ENCODE measurements at regions not wholly inside any gene's neighbourhood (a gene's known extent, or its start where the extent isn't known, plus 50 kb on each side); places are given as distances from the start of the nearest gene placed in this dataset.

DNA sequence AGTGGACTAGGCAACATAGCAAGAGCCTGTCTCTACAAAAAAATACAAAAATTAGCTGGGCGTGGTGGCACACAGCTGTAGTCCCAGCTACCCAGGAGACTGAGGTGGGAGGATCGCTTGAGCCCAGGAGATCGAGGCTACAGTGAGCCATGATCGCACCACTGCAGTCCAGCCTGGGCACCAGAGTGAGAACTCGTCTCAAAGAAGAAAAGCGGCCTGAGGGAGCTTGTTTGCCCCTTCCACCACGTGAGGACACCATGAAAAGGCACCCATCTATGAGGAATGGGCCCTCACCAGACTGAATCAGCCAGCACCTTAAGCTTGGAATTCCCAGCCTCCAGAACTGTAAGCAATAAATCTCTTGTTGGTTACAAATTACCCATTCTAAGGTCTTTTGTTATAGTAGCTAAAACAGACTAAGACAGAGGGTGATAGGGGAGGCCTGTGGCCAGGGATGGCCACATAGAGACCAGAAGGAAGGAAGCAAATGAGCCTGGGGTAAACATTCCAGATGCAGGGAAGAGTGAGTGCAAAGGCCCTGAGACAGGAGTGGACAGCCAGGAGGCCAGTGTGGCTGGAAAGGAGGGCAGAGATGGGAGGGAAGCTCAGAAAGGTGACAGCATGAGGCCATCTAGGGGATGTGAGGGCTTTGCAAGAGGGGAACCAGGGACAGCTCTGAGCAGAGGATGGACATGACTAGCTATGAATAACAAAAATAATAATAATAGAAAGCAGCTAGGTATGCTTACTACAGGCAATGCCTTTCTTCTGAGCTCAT lies 120.1 kb downstream of the MATN1 start:
- Histone ChIP-seq H3K27me3 (no peaks in the 10 kb centered on the region), H3K4me3 (ENCODE audit: low read depth, low read length) (no peak overlapping the region), H3K36me3 (no peaks in the 10 kb centered on the region), H3K4me1 (no peaks in the 10 kb centered on the region), H3K9me3 (no peaks in the 10 kb centered on the region)
- no peak for DNase-seq
- no peak for TF ChIP-seq CTCF (IDR thresholded peaks at IDR 0.05; ENCODE audit: low read depth, low read length)

DNA sequence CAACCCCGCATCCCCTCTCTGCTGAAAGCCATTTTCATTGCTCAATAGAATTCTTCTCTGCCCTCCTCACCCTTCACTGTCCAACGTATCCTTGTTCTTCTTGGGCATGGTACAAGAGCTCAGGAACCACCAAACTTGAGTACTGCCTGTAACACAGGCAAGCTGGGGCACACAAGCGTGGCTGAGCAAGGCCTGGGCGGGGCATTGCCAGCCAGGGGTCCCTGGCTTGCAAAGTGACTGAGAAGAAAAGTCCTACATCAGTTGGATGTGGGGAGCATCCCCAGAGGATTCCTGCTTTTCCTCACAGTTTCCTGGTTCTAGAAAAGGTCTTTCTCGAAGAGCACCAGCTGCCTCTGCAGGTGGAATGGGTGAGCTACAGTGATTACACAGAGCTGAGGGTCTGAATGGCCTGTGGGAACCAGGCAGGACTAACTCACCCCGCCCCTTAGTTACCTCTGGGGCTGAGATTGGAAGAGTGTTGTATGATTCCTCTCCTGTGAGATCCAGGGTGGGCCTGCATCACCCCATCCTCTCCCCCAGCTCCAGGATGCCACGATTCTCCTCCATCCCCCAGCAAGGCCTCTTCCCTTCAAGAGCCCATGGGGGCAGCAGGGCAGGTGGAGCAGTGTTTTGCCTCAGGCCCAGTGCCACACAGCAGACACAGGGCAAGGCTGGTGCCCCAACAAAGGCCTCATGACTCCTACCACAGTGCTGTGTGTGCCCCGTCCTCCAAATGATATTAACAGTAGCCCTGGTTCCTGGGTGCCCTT lies 121.9 kb downstream of the MATN1 start:
- TF ChIP-seq CTCF (IDR thresholded peaks at IDR 0.05; ENCODE audit: low read depth, low read length), result no peak
- Histone ChIP-seq H3K27me3 (no peaks in the 10 kb centered on the region), H3K4me3 (ENCODE audit: low read depth, low read length) (no peak overlapping the region), H3K4me1 (no peaks in the 10 kb centered on the region), H3K36me3 (no peaks in the 10 kb centered on the region), H3K9me3 (no peaks in the 10 kb centered on the region)
- DNase-seq, result no peak

DNA sequence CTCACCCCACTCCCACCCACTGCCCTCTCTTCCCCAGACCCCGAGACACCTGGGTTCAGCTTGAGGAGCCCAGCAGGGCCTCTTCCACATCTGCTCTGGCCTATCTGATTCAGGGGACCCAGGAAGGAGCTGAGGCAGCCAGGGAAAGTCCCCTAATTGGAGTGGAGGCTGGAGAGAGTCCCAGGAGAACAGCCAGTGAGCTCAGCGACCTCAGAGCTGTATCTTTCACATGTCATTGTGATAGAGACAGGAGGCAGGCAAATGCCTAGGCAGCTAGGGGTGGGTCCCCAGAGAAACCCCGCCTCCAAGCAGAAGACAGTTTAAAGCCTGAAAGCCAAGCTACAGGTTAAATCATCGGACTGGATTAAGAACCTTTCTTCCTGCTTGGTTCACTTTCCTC lies 122.7 kb downstream of the MATN1 start:
- Histone ChIP-seq H3K9me3 (no peaks in the 10 kb centered on the region), H3K4me3 (ENCODE audit: low read depth, low read length) (no peak overlapping the region), H3K4me1 (no peaks in the 10 kb centered on the region), H3K27me3 (no peaks in the 10 kb centered on the region), H3K36me3 (no peaks in the 10 kb centered on the region)
- peak; percentile 22 for DNase-seq
- TF ChIP-seq CTCF (IDR thresholded peaks at IDR 0.05; ENCODE audit: low read depth, low read length), result no peak

DNA sequence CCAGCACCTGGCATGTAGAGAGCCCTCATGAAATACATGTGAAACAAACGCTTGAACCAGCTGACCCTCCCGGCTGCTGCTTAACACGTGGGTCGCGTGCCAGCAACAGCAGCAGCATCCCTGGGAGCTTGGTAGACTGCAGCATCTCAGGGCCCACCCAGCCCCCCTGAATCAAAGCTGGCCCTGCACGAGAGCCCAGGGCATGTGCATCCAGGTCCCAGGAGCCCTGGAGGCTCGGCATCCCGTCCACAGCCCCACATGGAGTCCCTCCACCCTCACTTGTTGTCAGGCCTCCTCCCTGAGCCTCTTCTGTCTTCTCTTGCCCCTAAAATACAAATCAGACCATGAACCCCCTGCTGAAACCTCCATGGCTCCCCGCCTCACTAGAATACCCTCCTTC lies 123.1 kb downstream of the MATN1 start:
- Histone ChIP-seq H3K4me3 (ENCODE audit: low read depth, low read length) (no peak overlapping the region), H3K4me1 (no peaks in the 10 kb centered on the region)

DNA sequence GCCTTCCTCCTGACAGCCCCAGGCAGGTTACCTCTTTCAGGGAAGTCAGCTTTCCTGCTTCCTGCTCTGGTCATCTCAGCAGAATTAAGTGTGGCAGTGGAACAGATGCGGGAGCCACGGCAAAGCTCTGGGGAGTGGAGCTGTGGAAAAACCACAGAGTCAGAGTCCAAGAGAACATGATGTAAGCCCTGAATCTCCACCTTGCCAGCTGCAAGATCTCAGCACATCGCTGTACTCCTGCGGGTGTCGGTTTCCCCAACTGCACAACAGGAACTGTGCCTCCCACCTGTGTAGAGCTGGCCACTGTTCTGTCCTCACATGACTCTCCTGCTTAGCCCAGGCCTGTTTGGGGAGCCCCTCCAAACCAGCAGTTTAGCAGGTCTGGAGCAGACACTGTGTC lies 123.7 kb downstream of the MATN1 start:
- DNase-seq, result no peak
- H3K27me3 ChIP-seq, result no peaks in the 10 kb centered on the region
- no peak for TF ChIP-seq CTCF (IDR thresholded peaks at IDR 0.05; ENCODE audit: low read depth, low read length)
- H3K4me3 ChIP-seq (ENCODE audit: low read depth, low read length), result no peak overlapping the region
- H3K9me3 ChIP-seq, result no peaks in the 10 kb centered on the region
- H3K4me1 ChIP-seq, result no peaks in the 10 kb centered on the region
- H3K36me3 ChIP-seq, result no peaks in the 10 kb centered on the region

More for the DNA sequence above, 123.1 kb downstream of the MATN1 start:
- DNase-seq, result no peak
- Histone ChIP-seq H3K36me3 (no peaks in the 10 kb centered on the region), H3K9me3 (no peaks in the 10 kb centered on the region), H3K27me3 (no peaks in the 10 kb centered on the region)
- TF ChIP-seq CTCF (IDR thresholded peaks at IDR 0.05; ENCODE audit: low read depth, low read length), result no peak

DNA sequence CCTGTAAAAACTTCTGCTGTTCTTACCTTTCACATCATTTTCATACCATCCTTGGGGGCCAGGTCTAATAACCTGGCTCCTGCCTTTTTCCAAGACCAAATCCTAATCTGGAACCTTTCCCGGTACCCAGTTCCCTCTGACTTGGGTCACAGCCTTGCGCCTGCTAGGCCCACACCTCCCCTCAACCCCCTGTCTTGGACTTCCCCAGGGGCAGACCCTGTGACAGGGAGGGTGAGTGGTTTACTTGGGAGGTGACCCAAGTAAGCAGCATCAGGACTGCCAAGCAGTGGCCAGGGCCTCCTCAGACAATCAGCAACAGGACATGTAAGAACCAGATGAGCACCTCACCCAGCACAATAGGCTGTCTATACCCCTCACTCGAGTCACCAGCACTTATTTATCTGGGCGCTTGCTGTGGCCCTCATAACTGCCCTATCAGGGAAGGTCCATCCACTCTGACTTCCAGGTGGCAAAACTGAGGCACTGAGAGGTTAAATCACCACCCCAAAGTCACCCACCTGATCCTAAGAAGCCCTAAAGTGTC lies 124.7 kb downstream of the MATN1 start:
- no peaks in the 10 kb centered on the region for H3K27me3 ChIP-seq
- no peak for DNase-seq
- H3K4me1 ChIP-seq, result no peaks in the 10 kb centered on the region
- H3K36me3 ChIP-seq, result no peaks in the 10 kb centered on the region
- no peak overlapping the region for H3K4me3 ChIP-seq (ENCODE audit: low read depth, low read length)
- no peaks in the 10 kb centered on the region for H3K9me3 ChIP-seq
- no peak for TF ChIP-seq CTCF (IDR thresholded peaks at IDR 0.05; ENCODE audit: low read depth, low read length)
